ENCODE measurements at regions not wholly inside any gene's neighbourhood (a gene's known extent, or its start where the extent isn't known, plus 50 kb on each side); places are given as distances from the start of the nearest gene placed in this dataset.
A peak's percentile ranks its signal among the peaks of the same experiment; 100 is the strongest.
"Not testable (repeated sequence)": the region's sequence is repeated elsewhere in the genome, so short reads cannot be mapped to it uniquely, and the experiment has no call there.

DNA sequence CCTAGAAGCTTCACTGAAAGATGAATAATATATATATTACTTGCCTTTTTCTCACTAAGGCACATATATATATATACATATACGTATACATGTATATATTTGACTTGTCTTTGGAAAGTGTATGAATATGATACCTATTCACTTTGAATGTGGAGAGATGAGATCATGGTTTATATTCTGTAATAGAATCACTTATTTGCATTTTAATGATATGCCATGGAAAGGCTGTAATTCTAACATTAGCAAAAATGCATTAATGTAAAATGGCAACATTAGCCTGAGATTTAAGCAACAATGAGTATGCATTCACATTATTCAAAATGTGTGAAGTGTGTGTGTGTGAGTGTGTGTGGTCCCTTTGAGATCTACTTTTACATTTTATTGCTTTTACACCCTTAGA is 54.5 kb upstream of the PRKD1 start:
- DNase-seq (ENCODE audit: low read depth), result no peak

DNA sequence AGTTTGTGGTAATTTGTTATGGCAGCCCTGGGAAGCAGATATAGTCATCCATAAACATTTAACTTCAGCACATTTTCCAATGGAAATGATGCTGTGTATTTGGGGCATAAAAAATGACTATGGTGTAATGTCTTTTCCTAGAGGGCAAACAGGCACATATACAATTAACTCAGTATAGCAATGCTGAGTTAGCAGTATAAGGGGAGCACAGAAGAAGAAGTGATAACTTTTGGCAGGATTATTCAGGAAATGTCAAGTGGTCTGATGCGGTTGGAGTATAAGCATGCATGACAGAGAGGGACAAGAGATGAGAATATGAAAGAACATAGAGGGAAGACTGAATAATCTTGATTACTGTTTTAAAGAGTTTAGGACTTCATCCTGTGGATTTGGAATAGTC is 55.3 kb upstream of the PRKD1 start:
- DNase-seq (ENCODE audit: low read depth), result no peak

DNA sequence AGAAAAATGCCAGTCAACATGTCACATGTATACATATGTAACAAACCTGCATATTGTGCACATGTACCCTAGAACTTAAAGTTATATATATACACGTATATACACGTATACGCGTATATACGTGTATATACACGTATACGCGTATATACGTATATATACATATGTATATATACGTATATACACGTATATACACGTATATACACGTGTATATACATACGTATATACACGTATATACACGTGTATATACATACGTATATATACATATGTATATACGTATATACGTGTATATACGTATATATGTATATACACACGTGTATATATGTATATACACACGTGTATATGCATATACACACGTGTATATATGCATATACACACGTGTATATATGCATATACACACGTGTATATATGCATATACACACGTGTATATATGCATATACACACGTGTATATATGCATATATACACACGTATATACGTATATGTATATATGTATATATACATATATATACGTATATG is 62.8 kb upstream of the PRKD1 start:
- not testable (repeated sequence) for DNase-seq (ENCODE audit: low read depth)

DNA sequence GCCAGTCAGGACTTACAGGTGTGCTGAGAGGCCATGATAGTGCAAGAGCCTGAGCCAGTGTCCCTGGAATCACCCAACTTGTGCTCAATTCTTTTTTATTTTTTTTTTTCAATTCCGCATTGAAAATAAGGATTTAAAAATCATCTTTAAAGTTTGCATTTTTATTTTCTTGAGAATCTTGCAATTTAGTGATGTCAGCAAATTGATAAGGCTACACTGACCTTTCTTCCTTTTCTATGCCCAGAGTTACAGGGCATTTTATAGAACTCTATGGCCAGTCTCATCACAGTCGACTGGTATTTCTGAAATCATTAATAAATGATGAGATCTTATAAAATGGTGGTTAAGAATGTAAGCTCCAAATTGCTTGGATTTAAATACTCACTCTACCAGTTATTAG is 63.3 kb upstream of the PRKD1 start:
- DNase-seq (ENCODE audit: low read depth), result no peak

DNA sequence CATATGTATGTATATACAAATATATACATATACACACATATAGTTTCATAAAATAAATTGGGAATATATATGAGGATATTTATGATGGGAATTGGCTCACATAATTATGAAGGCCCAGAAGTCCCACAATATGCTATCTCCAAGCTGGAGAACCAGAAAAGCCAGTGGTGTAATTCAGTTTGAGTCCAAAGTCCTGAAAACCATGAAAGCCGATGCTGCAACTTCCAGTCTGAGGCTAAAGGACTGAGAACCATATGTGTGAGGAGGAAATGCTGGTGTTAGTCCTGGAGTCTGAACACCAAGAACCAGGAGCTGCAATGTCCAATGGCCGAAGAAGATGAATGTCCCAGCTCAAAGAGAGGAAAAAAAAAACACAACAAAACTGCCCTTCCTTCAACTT is 65.5 kb upstream of the PRKD1 start:
- no peak for DNase-seq (ENCODE audit: low read depth)

DNA sequence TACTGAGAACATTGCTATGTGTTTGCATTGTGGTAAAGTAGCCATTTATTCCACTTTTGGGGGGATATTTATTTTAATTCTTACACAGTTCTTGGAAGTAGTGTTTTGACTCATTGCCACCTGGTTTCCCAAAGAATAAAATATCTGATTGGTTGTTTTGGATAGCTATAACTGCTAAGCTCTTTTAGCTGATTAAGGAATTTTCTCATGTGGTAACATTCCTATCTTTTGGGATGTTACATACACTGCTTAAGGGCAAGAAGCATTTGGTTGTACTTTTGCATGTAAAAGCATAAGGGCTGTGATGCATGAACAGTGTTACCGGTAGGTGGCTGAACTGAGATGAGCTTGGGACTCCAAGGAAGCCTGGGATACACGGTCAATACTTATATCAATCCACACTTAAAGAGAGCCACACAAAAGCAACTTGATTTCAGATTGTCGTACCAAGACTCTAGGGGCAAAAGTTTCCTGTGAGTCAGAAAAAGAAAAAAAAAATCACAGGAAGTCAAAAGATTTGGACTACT is 71.4 kb upstream of the PRKD1 start:
- no peak for DNase-seq (ENCODE audit: low read depth)

DNA sequence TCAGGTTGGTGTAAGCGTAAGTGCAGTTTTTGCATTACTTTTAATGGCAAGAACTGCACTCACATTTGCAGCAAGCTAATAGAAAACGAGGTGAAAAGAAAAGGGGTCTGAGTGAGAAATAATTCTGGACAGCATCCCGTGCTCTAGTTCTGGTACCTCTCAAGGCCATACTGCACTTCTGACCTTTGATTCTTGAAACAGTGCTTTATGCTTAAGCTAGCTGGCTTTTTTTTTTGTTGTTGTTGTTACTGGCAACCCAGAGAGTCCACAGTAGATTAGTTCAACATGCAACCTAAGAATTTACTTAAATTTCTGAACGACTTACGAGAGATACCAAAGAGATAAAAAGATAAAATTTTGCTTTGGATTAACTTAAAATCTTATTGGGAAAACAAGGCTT is 75.2 kb upstream of the PRKD1 start:
- peak; percentile 11 for DNase-seq (ENCODE audit: low read depth)

DNA sequence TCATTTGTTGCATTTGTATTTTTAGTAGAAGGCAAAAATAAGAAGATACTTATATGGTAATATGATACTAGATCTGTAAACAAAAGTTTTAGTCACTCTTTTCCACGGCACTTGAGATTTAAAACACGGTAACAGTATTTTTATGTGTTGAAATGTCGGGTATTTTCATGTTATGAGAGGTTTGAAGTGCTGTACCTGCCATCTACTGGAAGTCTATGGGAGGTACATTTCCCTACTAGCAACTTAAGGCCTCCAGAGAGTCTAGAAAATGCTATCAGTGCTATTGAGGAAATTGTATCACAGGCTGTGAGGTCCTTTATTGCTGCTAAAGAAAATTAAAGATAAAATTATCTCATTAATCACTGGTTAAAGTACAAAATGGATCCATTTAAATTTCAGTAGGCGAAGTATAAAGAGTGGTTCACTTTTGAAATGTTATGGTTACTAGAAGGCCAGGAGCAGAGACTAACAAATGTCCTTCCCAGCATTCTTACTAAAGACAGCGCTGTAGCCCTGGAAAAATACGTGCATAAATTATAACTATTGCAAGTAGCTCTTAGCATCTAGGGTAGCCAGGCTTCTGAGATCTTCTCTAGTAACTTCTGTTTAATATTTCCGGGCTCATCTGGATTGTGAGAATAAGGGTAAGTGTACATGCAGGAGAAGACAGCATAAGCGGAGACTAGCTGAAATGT is 77.6 kb upstream of the PRKD1 start:
- DNase-seq (ENCODE audit: low read depth), result peak; percentile 77

DNA sequence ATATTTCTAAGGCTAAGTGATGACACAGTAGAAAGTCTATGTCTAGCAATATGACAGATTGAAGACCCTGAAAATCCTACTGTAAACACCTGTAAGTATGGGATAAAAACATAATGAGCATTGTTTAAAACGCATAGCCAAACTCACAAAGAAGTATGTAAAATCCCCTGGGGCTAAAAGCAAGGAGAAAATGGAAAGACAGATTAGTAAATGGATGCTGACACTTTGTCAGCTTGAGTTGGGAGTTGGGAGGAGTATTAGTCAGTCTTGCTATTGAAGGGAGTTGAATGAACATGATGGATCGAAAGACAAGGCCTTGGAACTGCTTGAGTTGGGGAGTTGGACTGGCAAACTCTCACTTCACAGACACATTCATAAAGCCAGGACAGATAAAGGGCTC is 79.0 kb upstream of the PRKD1 start:
- DNase-seq (ENCODE audit: low read depth), result no peak

DNA sequence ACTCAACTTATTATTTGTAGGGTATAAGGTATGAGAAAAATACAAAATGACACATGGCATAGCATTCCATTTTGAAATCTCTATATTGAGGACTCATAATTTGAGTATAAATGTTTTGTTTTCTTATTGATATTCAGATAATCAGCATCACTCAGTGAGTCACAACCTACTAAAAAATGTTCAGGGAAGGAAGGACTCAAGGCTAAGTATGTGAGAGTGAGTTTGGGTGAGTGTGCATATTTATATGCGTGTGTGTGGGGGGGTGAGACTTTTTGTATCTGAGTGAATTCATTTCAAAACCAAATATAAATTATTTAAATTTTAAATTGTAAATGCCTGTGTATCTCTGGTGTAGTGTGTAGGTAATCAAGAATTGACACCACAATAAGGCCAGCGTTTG is 87.8 kb upstream of the PRKD1 start:
- no peak for DNase-seq (ENCODE audit: low read depth)

DNA sequence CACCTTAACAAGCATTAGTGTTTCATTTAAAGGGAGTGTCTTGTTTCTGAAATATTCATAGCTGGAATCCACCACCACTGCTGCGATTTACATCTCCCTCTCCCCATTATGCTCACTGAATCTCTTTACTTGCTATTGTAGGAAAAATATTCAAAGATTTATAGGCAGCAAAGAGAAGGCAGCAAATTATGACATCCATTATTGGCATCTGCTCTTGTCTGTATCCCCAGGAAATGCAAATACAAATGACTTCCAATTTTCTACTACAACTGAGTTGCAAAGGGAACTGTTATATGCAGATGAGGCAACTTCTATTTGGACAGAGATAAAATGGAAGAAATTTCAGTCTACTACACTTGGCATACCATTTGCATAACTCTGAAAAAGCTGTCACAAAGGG is 88.4 kb upstream of the PRKD1 start:
- DNase-seq (ENCODE audit: low read depth), result no peak

DNA sequence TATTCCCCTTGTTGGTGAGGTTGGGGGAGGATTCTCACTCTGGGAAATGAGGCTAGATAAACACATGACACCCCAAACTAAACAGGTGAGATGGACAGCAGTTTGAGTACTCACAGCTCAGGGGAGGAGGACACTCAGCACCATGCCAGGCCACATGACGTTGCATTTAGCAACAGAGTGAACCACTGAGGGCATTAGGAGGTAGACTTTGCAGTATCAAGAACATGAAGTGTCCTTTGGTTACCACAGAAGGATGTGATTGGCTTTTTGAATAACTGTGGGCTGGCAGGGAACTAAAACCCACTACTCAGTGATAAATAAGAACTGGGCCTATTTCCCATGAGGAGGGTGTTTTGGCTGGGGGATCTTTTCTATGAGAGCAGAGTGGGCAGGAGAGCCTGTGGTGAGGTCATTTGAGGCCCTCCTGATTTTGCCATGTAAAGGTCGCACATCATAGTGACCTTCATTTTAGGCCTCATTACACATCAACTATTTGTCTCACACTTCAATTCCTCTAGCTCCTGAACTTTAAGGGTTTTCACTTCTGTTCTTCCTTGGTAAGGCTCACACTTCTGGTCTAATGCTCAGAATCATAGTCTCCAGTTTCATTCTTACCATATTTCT is 89.8 kb upstream of the PRKD1 start:
- DNase-seq (ENCODE audit: low read depth), result no peak

DNA sequence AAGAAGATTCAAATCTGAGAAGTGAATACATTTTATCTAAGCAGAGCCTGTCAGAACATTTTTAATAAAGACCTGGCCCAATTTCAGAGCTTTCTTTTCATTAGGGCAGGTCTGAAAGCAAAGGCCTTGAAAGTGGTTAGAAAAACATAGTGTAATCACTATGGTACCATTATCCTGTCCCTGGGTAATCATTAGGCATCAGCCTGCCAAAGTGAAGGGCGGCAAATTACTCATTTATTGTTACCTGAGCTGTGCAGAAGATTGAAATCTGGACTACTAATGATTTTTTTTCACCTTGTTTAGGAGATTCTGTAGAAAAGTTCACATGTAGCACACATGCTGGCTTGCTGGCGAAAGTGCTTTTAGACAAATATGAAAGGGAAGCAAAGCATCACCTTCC is 92.6 kb upstream of the PRKD1 start:
- DNase-seq (ENCODE audit: low read depth), result no peak

DNA sequence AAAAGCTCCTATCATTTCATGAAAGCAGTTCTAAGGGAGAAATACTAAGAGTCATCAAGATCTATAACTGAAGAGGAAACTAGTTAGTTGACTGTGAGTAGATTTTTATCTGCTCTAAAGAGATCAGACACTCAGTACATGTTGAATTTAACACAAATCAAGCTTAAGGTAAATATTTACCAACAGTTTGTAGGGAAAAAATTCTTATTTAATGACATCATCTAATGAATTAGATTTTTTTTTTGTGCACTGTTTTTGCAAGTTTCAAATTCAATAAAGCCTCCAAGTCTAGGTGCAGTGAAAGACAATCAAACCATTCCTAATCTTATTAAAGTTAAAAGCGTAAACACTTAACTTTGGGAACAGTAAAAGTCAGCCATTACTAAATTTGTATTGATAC is 93.0 kb upstream of the PRKD1 start:
- DNase-seq (ENCODE audit: low read depth), result no peak

DNA sequence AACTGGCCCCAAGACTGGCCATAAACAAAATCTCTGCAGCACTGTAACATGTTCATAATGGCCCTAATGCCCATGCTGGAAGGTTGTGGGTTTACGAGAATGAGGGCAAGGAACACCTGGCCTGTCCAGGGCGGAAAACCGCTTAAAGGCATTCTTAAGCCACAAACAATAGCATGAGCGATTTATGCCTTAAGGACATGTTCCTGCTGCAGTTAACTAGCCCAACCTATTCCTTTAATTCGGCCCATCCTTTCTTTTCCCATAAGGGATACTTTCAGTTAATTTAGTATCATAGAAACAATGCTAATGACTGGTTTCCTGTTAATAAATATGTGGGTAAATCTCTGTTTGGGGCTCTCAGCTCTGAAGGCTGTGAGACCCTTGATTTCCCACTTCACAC is 95.7 kb upstream of the PRKD1 start:
- not testable (repeated sequence) for DNase-seq (ENCODE audit: low read depth)

DNA sequence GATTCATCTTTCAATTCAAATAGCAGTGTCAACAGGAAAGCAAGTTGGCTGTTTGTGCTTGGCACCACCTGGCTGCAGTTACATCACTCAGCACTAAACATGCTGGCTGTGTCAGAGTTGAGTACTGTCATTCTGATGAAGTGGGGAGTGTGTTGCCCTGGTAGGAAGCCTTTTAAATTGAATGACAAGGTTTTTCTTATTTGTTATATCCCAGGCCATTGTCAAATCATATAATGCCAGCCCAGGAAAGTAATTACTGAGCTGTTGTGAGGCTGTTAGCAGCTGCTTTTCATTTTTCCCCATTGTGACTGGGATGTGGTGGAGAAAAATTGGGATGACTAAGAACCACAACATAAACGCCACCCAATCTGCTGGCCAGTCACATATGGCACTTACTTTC is 106.5 kb upstream of the PRKD1 start:
- peak; percentile 2 for DNase-seq (ENCODE audit: low read depth)

DNA sequence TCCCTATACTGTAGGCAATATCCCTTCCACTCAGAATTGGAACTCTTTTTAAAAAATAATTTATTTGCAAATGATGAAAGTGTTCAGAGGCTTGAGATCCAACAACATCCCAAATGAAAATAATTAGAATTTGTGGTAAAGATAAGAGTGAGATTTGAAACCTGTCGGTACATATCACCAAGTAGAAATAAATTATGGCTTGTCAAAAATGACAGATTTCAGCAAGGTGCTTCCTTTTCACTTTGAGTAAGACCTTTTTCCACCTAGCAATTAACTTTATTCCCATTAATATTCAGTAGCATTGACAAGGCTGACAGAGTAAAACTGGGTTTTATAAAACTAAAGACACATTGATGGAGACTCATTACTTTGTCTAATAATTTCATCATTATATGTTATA is 107.7 kb upstream of the PRKD1 start:
- DNase-seq (ENCODE audit: low read depth), result no peak

DNA sequence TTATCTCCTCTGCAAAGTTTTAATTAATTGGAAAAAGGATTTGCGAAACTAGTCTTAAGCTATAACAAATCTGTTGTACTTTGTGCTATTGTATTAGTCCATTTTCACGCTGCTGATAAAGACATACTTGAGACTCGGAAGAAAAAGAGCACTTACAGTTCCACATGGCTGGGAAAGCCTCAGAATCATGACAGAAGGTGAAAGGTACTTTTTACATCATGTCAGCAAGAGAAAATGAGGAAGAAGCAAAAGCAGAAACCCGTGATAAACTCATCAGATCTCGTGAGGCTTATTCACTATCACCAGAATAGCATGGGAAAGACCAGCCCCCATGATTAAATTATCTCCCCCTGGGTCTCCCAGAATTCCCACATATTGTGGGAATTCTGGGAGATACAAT is 118.1 kb upstream of the PRKD1 start:
- no peak for DNase-seq (ENCODE audit: low read depth)

DNA sequence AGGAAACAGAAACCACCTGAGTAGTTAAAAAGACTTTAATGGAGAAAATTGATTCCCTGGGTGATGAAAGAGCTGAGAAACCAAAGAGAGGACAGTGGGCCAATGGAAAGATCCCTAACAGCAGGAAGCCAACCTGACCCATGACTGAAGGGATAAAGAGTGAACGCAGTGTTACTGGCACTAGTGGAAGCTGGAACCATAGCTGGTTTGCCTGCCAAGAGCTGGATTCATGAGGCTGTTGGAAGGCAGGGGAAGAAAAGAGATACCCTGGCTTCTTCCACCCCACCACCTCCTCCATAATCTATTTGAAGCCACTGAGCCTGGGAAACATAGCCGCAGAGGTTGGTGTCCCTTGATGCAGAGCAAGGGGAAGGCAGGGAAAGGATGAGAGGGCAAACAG is 125.5 kb upstream of the PRKD1 start:
- no peak for DNase-seq (ENCODE audit: low read depth)

DNA sequence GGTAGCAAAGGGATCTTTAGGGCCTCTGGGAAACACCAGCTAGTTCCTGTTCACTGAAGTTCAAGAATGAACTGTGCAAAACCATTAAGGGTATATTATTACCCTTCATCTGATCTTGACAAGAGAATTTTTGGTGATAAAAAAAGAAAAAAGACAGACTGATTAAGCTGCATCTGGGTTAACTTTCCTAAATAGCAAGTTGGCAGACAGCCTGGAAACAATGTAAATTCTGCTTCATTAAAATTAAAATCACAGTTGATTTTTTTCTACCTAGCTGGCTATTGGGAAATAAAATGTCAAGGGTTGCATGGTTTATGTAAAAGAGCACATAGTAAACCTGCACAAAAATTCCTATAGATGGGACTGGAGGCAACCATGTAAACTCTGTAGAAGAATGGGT is 126.6 kb upstream of the PRKD1 start:
- DNase-seq (ENCODE audit: low read depth), result peak; percentile 25

DNA sequence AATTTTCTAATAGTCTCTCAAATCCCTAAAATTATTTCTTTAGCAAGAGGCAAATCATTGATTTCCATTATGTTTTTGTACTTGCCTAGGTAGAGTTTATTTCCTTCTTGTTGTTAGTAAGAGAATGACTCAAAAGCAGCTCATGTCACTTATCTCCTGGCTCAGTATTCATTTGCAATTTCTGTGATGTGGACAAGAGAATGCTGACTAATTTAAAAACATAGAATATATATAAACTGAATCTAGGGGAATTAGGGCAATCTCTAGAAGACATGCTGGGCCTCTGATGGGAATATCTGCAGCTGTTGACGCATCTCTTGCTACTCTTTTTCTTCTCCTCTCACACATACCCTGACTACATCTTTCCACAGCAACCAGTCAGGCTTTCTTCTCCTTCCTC is 130.8 kb upstream of the PRKD1 start:
- no peak for DNase-seq (ENCODE audit: low read depth)

DNA sequence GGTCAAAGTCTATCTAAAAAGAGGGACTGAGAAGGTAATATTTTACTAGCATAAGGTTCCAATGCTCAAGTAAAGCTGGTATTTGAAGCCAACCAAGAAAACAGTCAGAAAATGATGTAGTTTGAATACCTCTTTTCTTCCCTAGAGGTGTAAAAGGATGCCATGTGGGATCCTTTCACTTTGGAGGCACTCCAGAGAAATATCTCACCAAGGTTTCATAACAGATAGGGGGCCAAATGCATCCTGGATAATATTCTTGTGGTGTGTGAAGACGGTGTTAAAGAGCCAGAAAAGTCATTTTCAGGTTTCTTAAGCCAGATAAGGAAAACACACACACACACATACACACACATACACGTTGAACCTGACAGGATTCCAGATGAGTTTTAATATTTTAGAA is 136.1 kb upstream of the PRKD1 start:
- DNase-seq (ENCODE audit: low read depth), result no peak

DNA sequence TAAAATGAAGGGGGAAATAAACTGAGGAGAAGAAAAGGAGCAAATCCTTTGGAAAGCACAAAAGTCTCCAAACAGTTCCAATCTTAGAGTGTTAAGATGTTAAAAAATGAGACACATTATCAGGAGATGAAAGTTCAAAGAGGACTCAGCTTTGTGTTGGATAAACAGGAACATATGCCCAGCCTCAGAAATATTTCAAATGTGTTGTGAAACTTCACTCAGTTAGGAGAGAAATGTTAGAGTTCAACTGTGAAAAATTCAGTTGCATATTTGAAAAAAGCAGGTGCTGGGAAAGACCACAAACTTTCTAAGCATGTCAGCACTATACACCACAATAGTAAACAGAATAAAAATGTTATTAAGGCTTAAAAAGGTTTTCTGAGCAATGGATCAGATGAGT is 136.8 kb upstream of the PRKD1 start:
- DNase-seq (ENCODE audit: low read depth), result peak; percentile 61

DNA sequence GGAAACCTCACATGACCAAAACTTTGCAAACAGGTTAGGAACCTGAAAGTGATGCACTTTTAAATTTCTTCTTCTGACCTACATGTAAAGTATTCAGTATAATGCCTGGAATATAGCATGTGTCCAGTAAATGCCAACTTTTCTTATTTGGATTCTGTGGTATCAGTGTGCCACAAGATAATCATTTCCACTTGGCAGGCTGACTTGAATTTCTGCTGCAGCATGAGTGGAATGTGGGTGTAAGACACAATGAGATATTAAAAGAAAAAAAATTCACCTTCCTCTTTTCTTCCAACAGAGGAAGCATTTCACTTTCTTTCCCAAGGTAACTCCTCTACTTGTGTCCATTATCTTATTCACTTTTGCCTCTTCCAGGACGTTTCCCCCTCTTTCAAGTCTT is 141.9 kb upstream of the PRKD1 start:
- DNase-seq (ENCODE audit: low read depth), result no peak

All from fibroblast of gingiva (primary cell).